Natural killer cell (primary cell): ENCODE measurements at regions not wholly inside any gene's neighbourhood (a gene's known extent, or its start where the extent isn't known, plus 50 kb on each side); places are given as distances from the start of the nearest gene placed in this dataset.

Experiments used
- ATAC-seq, 3 donors: fragments of 150-1000 bp in 2 of 3; fragments of 200-7000 bp in 1 of 3; cut with Tn5 transposase; 1 replicate in 1 of 3; 2 replicates in 2 of 3; pipeline ENCODE4 v1.10.0; 2021; ENCODE audit warnings: mild to moderate bottlenecking in 2 of 3, moderate library complexity in 2 of 3
- DNase-seq, 2 donors: peaks; one replicate each; pipeline versions ENCODE4 v3.0.0 to v3.0.0-alpha.2; 2013 to 2021; ENCODE audit warnings: mixed read lengths in 1 of 2
- H3K27ac ChIP-seq: one replicate; pipeline ENCODE4 v1.5.1; 2013; ENCODE audit warnings: mild to moderate bottlenecking, low read length
- H3K27me3 ChIP-seq: one replicate; pipeline ENCODE4 v1.6.1; 2013; ENCODE audit warnings: low read length; ENCODE audit not compliant: control insufficient read depth, insufficient read depth
- H3K36me3 ChIP-seq: one replicate; pipeline ENCODE4 v1.6.1; 2013; ENCODE audit warnings: low read length; ENCODE audit not compliant: control insufficient read depth, insufficient read depth
- H3K4me1 ChIP-seq: one replicate; pipeline ENCODE4 v1.6.1; 2013; ENCODE audit warnings: low read length; ENCODE audit not compliant: control insufficient read depth, insufficient read depth
- H3K4me3 ChIP-seq: one replicate; pipeline ENCODE4 v1.5.1; 2013; ENCODE audit warnings: low read length
- H3K9me3 ChIP-seq: one replicate; pipeline ENCODE4 v1.6.1; 2013; ENCODE audit warnings: low read length; ENCODE audit not compliant: control insufficient read depth, insufficient read depth
- H3K27ac Mint-ChIP-seq, 2 donors: one replicate each; pipeline ENCODE4 v1.8.0; 2022; ENCODE audit warnings: mild to moderate bottlenecking in 2 of 2, mixed read lengths in 2 of 2, moderate library complexity in 1 of 2
- H3K27me3 Mint-ChIP-seq, 2 donors: one replicate each; pipeline ENCODE4 v1.8.0; 2022; ENCODE audit warnings: low read depth in 2 of 2, mixed read lengths in 2 of 2
- H3K36me3 Mint-ChIP-seq: one replicate; pipeline ENCODE4 v1.8.0; 2022; ENCODE audit warnings: mixed read lengths
- H3K4me1 Mint-ChIP-seq, 2 donors: one replicate each; pipeline ENCODE4 v1.8.0; 2022; ENCODE audit warnings: mixed read lengths in 2 of 2
- H3K4me3 Mint-ChIP-seq: one replicate; pipeline ENCODE4 v1.8.0; 2022; ENCODE audit warnings: mild to moderate bottlenecking, moderate library complexity, mixed read lengths
- H3K9me3 Mint-ChIP-seq, 2 donors: one replicate each; pipeline ENCODE4 v1.8.0; 2022; ENCODE audit warnings: mixed read lengths in 2 of 2
- WGBS: methylation state at CpG from one replicate; pipeline ENCODE4 v1.1.7; 2013; ENCODE audit warnings: missing lambda C conversion rate; ENCODE audit not compliant: insufficient coverage; 5-methylcytosine and 5-hydroxymethylcytosine counted together
- intact Hi-C: fragments of 100-400 bp; cut with micrococcal nuclease; formaldehyde crosslinking; loops from one replicate; pipeline ENCODE4 v1.14.2; 2022
- TF ChIP-seq, protein P1 (sequence below): fragments of 200-600 bp; IDR thresholded peaks from one replicate; pipeline ENCODE4 v1.8.0; 2022; ENCODE audit warnings: antibody characterized with exemption

DNA sequence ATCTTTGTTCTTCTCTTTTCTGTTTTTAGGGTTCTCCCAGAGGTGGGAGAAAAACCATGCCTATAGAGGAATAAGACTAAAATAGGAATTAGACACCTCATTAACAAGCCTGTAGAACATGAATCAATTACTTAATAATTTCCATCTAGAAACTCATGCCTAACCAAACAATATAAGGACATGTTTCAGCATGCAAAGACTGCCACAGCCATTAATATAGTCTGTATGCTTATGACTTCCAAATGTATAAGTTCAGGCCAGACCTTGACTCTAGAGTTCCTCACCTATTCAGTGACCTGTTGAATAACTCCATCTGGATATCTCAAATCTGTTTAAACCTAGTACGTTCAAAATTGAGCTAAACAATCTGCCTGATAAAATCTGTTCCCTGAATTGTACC, 304.6 kb downstream of the BMP4 start:
- no peak overlapping the region for H3K4me3 Mint-ChIP-seq

DNA sequence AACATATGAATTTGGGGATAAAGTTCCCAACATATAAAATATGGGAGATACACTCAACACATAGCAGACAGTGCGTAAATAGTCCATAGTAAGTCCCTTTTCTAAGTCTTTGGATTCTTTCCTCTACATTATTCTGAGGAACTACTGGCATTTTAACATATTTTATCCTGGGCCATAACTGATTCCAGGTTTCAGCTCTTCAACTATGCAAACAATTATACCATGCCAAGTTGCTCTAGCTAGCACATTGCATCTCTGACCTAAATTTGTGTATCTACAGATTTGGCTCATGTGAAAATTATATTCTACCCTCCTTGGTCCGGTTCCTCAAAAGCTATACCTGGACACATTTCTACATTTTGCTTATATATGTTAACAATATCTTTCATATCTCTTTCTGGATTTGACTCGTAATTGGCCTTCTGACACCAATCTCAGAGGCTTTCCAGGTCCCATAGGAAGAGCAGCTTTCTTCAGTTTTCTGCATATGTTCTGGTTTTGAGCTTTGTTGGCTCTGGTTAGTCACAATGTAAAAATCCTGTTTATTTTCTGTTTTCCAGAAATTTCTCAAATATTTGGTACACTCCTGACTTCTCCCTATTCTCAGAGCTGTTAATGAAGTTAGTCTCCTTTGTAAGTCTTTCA, 305.4 kb downstream of the BMP4 start:
- no peak overlapping the region for H3K27ac Mint-ChIP-seq
- peaks cover 4 to 10% of the 10 kb centered on the region in 2 donors for H3K9me3 Mint-ChIP-seq
- Histone ChIP-seq H3K9me3 (no peaks in the 10 kb centered on the region), H3K27ac (no peak overlapping the region), H3K36me3 (no peaks in the 10 kb centered on the region), H3K27me3 (no peaks in the 10 kb centered on the region), H3K4me3 (no peak overlapping the region), H3K4me1 (no peaks in the 10 kb centered on the region)
- intact Hi-C loops: no loop called here
- no peak overlapping the region for H3K4me3 Mint-ChIP-seq
- TF ChIP-seq, protein P1, sequence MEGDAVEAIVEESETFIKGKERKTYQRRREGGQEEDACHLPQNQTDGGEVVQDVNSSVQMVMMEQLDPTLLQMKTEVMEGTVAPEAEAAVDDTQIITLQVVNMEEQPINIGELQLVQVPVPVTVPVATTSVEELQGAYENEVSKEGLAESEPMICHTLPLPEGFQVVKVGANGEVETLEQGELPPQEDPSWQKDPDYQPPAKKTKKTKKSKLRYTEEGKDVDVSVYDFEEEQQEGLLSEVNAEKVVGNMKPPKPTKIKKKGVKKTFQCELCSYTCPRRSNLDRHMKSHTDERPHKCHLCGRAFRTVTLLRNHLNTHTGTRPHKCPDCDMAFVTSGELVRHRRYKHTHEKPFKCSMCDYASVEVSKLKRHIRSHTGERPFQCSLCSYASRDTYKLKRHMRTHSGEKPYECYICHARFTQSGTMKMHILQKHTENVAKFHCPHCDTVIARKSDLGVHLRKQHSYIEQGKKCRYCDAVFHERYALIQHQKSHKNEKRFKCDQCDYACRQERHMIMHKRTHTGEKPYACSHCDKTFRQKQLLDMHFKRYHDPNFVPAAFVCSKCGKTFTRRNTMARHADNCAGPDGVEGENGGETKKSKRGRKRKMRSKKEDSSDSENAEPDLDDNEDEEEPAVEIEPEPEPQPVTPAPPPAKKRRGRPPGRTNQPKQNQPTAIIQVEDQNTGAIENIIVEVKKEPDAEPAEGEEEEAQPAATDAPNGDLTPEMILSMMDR: no peak
- no peak for ATAC-seq
- DNase-seq: no peak
- WGBS: 85% methylated on average over 3 of the region's 3 CpGs
- H3K27me3 Mint-ChIP-seq: no peaks in the 10 kb centered on the region
- H3K4me1 Mint-ChIP-seq: no peaks in the 10 kb centered on the region
- H3K36me3 Mint-ChIP-seq: no peaks in the 10 kb centered on the region

More for the DNA sequence above, 304.6 kb downstream of the BMP4 start:
- Histone ChIP-seq H3K27ac (no peak overlapping the region), H3K4me1 (no peaks in the 10 kb centered on the region), H3K9me3 (no peaks in the 10 kb centered on the region), H3K27me3 (no peaks in the 10 kb centered on the region), H3K36me3 (no peaks in the 10 kb centered on the region), H3K4me3 (no peak overlapping the region)
- intact Hi-C loops: no loop called here
- no peak overlapping the region for H3K27ac Mint-ChIP-seq
- 75% methylated on average over 1 of the region's 1 CpG for WGBS
- ATAC-seq (no peak), DNase-seq (no peak)
- TF ChIP-seq, protein P1: no peak
- no peaks in the 10 kb centered on the region for H3K4me1 Mint-ChIP-seq
- H3K27me3 Mint-ChIP-seq: no peaks in the 10 kb centered on the region
- peaks cover 4 to 10% of the 10 kb centered on the region in 2 donors for H3K9me3 Mint-ChIP-seq
- no peaks in the 10 kb centered on the region for H3K36me3 Mint-ChIP-seq

DNA sequence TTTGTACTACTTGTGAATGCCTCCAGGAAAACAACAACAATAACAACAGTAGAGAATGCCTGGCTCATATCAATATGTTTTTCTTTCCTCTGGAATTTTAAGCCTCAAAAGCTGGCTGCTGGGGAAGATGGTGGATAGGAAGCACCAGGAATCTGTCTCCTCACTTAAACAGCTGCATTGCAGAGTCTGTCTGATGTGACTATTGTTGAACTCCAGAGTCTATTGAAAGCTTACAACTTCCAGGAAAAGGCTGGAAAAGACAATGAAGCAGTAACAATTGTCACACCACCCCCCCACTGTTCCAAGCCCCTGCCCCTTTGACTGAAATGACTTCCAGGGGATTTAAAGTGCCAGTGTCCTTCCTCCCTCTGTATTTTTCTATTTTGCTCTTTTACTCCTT, 309.7 kb downstream of the BMP4 start:
- TF ChIP-seq, protein P1: no peak
- H3K36me3 ChIP-seq: no peaks in the 10 kb centered on the region
- H3K4me3 Mint-ChIP-seq: no peak overlapping the region
- ATAC-seq (no peak), DNase-seq (no peak)
- H3K27ac ChIP-seq: no peak overlapping the region
- H3K4me1 Mint-ChIP-seq: no peaks in the 10 kb centered on the region
- no peak overlapping the region for H3K4me3 ChIP-seq
- H3K9me3 ChIP-seq: no peaks in the 10 kb centered on the region
- H3K36me3 Mint-ChIP-seq: no peaks in the 10 kb centered on the region
- H3K27me3 ChIP-seq: no peaks in the 10 kb centered on the region
- no peaks in the 10 kb centered on the region for H3K27me3 Mint-ChIP-seq
- no peaks in the 10 kb centered on the region for H3K4me1 ChIP-seq
- intact Hi-C loops: no loop called here
- H3K27ac Mint-ChIP-seq: no peak overlapping the region
- peaks cover 4 to 7% of the 10 kb centered on the region in 2 donors for H3K9me3 Mint-ChIP-seq

DNA sequence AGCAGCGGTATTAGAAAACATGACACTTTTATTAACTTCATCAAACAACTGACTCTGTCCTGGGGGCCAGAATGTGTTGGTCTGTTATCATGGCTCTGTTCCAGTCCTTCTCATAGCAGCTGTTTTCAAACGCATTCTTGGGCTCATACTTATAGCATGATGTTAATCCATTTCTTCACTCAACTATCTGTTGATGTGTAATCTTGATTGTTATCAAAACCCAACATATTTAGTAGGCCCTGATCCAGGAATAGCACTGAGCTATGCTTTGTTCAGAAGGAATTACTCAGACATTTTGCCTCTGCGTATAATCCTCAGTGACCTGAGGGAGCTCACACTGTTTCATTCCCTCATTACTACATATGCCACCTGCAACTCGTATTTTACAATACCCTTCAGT, 315.9 kb downstream of the BMP4 start:
- H3K4me1 Mint-ChIP-seq: no peaks in the 10 kb centered on the region
- H3K27me3 Mint-ChIP-seq: no peaks in the 10 kb centered on the region
- Histone ChIP-seq H3K4me3 (no peak overlapping the region), H3K36me3 (no peaks in the 10 kb centered on the region), H3K27me3 (no peaks in the 10 kb centered on the region), H3K4me1 (no peaks in the 10 kb centered on the region), H3K9me3 (no peaks in the 10 kb centered on the region), H3K27ac (no peak overlapping the region)
- TF ChIP-seq, protein P1: no peak
- WGBS: 93% methylated on average over 4 of the region's 4 CpGs
- H3K36me3 Mint-ChIP-seq: no peaks in the 10 kb centered on the region
- ATAC-seq (no peak), DNase-seq (no peak)
- intact Hi-C loops: no loop called here
- H3K4me3 Mint-ChIP-seq: no peak overlapping the region
- peaks cover 4 to 8% of the 10 kb centered on the region in 2 donors for H3K9me3 Mint-ChIP-seq
- no peak overlapping the region for H3K27ac Mint-ChIP-seq
